Neural cell (in vitro differentiated cells): ENCODE measurements at regions not wholly inside any gene's neighbourhood (a gene's known extent, or its start where the extent isn't known, plus 50 kb on each side); places are given as distances from the start of the nearest gene placed in this dataset.

ENCODE experiments used
- CTCF ChIP-seq: fragments of 450-650 bp; IDR thresholded peaks from 2 replicates; pipeline ENCODE4 v1.5.1; 2014; ENCODE audit warnings: antibody characterized with exemption, mild to moderate bottlenecking, moderate library complexity; ENCODE audit not compliant: poor library complexity, severe bottlenecking
- EP300 ChIP-seq: fragments of 450-650 bp; conservative IDR thresholded peaks from 2 replicates; pipeline ENCODE4 v1.6.1; 2014; ENCODE audit warnings: antibody characterized with exemption, mild to moderate bottlenecking, moderate library complexity; ENCODE audit not compliant: poor library complexity, severe bottlenecking
- EZH2 ChIP-seq: fragments of 200-600, 300-800 bp; shearing (Covaris generic), sonication (generic); IDR thresholded peaks from 2 replicates; pipeline ENCODE4 v1.6.1; 2014; ENCODE audit warnings: antibody characterized with exemption, low read length, borderline replicate concordance, mild to moderate bottlenecking; ENCODE audit not compliant: insufficient read depth, poor library complexity, severe bottlenecking
- MXI1 ChIP-seq: fragments of 450-650 bp; conservative IDR thresholded peaks from 2 replicates; pipeline ENCODE4 v1.6.1; 2014; ENCODE audit warnings: antibody characterized with exemption, mild to moderate bottlenecking; ENCODE audit not compliant: poor library complexity, severe bottlenecking
- POLR2AphosphoS5 ChIP-seq: IDR thresholded peaks from 2 replicates; pipeline ENCODE4 v1.6.1; 2012
- REST ChIP-seq: IDR thresholded peaks from 2 replicates; pipeline ENCODE4 v1.6.1; 2012; ENCODE audit warnings: borderline replicate concordance
- SMC3 ChIP-seq: fragments of 450-650 bp; conservative IDR thresholded peaks from 2 replicates; pipeline ENCODE4 v1.6.1; 2014; ENCODE audit warnings: antibody characterized with exemption, mild to moderate bottlenecking, moderate library complexity; ENCODE audit not compliant: poor library complexity
- TAF1 ChIP-seq: IDR thresholded peaks from 2 replicates; pipeline ENCODE4 v1.6.1; 2012; ENCODE audit warnings: low read depth

GRCh38 chr11:45486461-45486860, 179.0 kb downstream of the CHST1 start:
- TF ChIP-seq CTCF (no peak), REST (no peak), POLR2AphosphoS5 (no peak), EZH2 (no peak), TAF1 (no peak), EP300 (no peak), MXI1 (no peak), SMC3 (no peak)
